ENCODE measurements at regions not wholly inside any gene's neighbourhood (a gene's known extent, or its start where the extent isn't known, plus 50 kb on each side); places are given as distances from the start of the nearest gene placed in this dataset.

- DNase-seq (ENCODE audit: low read depth) = no peak
Observed at GRCh38 chr1:80910426-80910825, 890.3 kb upstream of the ADGRL2 start.

- DNase-seq (ENCODE audit: low read depth) = no peak
Observed at GRCh38 chr1:80909172-80909784, 891.5 kb upstream of the ADGRL2 start.

GRCh38 chr1:80896781-80897356, 903.9 kb upstream of the ADGRL2 start:
- DNase-seq (ENCODE audit: low read depth) = no peak

DNA sequence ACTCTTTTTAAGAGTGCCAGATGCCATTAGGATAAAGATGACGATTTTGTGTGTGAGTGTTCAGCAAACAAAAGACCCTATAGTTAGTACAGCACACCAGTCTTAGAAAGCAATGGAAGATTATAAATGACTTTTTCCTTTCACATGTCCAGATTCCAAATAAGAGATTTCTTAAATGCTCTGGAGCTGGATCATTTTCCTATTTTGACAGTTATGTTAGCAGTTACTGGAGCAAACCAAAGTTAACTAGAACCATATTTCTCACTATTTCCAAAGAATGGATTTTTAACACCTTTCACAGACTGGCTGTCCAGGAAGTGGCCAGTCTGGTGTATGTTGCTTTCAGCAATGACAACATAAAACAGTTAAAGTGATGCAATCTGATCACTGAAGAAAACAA, 905.8 kb upstream of the ADGRL2 start:
- no peak for DNase-seq (ENCODE audit: low read depth)

DNA sequence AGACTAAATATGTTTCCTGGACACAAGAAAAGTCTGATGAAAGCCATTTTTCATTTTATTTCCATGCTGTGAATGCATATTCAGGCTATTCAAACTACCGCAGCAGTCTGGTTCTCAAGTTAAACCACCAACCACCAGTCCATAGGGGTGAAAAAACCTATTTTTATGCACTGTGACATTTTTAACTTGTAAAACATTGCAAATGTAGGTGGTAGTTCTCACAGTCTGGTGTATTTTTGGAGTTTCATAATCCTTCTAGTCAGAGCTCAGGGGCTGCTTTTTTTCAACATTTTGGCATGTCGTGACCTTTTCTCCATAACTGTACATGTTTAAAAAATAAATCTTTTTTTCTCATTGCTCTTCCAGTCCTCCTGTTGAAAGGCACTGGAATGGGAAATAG, 907.6 kb upstream of the ADGRL2 start:
- no peak for DNase-seq (ENCODE audit: low read depth)

GRCh38 chr1:80892539-80892938, 908.2 kb upstream of the ADGRL2 start:
- DNase-seq (ENCODE audit: low read depth) = no peak

DNA sequence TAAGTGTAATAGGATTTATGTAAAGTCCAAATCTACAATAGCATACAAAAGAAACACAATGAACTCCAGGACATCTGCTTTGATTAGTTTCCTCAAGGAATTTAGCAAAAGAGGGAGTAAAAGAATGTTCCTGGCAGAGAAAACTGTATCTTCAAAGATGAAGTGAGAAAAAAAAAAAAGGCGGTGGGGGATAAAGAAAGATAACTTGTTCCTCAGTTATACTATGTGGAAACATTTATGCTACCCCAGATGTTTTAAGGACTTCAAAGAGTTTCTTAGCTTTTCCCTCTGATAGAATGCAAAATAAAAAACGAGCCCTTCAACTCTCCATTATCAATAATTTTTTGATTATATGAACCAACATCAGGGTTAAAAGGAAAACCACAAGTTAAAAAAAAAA, 908.9 kb upstream of the ADGRL2 start:
- no peak for DNase-seq (ENCODE audit: low read depth)

DNA sequence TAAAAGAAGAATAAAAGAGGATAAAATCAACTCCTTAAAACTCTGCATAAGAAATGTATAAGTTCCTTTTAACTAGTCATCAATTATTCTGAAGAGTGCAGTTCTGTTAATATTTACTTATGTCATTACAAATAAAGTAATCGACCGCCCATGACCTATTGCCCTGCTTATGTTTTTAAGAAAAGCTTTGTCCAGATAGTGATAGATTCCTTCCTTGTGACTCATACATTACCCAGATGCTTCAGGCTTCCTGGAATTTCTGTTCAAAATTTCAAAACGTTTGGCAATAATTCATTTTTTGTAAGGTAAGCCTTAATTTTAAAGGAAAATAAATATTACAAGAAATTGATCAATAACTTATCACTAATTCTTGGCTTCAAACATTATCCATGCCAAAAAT, 918.2 kb upstream of the ADGRL2 start:
- DNase-seq (ENCODE audit: low read depth) = no peak

- DNase-seq (ENCODE audit: low read depth) = no peak
Observed at GRCh38 chr1:80878343-80878742, 922.4 kb upstream of the ADGRL2 start.

DNA sequence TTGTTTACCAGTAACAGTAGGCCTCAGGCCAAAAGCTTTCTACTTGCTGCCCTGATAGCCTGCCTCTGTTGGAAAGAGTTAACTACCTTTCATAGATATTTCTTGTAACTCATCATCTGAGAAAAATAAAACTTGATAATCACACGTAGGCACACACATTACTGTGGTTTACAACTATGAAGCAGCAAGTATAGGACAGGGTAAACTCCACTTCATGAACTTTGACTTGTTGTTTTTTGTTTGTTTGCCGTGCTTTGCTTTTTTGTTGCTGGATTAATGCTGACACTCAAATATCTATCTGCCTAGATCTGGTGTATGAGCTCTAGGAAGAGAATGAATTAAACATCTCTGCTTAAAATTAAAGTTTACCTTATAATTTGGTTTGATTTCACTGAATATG, 924.7 kb upstream of the ADGRL2 start:
- no peak for DNase-seq (ENCODE audit: low read depth)

DNA sequence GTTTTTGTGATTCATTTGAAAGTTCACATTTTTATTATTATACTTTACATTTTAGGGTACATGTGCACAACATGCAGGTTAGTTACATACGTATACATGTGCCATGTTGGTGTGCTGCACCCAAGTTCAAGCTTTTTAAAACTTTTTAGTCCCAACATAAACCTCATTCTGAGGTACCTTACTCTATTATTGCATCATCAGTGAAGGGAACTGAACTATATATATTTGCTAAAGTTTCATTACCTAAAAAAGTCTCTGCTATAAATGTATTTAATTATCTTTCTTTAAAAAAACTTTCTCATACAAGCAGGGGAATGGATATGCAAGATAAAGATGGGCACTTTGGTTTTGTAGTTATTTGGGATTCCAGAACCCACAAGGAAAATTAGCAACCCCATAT, 931.4 kb upstream of the ADGRL2 start:
- DNase-seq (ENCODE audit: low read depth) = no peak

- no peak for DNase-seq (ENCODE audit: low read depth)
Observed at GRCh38 chr1:80847904-80848303, 952.8 kb upstream of the ADGRL2 start.

- no peak for DNase-seq (ENCODE audit: low read depth)
Observed at GRCh38 chr1:80846966-80847365, 953.8 kb upstream of the ADGRL2 start.

DNA sequence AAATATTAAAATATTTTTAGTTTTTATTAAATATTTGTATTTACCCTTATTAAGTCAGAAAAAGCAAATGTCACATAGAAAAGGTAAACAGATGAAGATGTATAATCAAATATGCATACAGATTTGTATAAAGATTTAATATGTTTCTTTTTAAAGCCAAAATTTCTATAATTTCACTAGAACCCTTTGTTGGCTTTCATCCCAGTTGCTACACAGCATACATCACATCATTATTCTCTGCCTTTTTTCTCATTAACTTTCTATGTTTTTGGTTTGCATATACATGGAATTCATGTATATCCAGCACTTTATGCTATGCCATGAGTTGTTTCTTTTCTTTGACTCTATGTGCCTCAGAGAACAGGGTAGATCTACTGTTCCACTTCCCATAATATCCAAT, 957.9 kb upstream of the ADGRL2 start:
- no peak for DNase-seq (ENCODE audit: low read depth)

- no peak for DNase-seq (ENCODE audit: low read depth)
Observed at GRCh38 chr1:80841261-80841660, 959.5 kb upstream of the ADGRL2 start.

DNA sequence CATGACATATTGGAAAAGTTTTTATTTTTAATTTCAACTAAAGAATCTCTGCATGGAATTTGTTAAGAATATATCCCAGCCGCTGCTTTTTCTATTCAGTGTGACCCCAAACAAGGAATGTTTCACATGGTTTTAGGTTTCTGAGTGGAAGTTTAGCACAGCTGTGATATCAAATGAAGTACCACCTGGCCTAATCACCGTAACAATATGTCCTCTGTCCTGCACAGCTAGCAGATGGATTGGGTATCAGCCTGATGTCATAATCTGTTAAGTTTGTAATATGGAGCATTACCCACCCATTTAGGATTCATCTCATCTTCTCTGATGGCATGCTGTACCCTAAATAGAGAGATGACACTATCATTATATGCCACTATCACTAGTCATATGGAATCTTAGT, 963.7 kb upstream of the ADGRL2 start:
- DNase-seq (ENCODE audit: low read depth) = no peak

GRCh38 chr1:80836505-80836904, 964.2 kb upstream of the ADGRL2 start:
- DNase-seq (ENCODE audit: low read depth) = no peak

DNA sequence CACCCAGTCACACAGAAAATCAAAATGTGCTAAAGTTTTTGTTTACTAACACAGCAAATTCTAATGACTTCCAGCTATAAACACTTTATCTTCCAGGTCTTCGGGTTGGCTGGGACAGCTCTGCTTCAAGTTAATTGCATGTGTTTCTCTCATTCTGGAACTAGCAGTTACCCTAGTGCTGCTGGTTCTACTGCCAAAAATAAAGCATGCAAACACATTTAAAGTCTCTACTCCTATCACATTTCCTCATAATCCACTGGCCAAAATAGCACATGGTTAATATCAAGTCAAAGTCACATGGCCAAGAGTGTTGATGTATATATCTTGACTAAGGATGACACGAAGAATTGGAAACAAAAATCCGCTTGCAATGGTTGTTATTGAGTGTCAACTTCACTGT, 973.1 kb upstream of the ADGRL2 start:
- no peak for DNase-seq (ENCODE audit: low read depth)

GRCh38 chr1:80825067-80825466, 975.7 kb upstream of the ADGRL2 start:
- DNase-seq (ENCODE audit: low read depth) = no peak

DNA sequence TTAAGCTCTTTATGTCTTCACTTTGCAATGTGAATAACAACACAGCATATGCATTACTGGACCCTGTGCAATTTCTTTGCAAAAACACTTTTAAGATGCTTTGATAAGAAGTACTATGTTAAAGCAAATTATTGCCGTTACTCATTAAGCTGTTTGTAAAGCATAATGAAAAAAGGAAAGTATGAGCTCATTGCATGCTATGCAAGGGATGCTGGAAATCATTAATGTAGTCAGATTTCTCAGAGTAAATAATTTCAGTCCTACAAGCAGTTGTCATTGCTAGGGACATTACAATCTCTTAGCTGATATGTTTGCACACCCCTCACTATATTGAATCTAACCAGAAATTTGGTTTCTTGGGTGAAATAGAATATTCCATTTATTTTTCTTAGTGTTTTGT, 982.5 kb upstream of the ADGRL2 start:
- DNase-seq (ENCODE audit: low read depth) = no peak

- DNase-seq (ENCODE audit: low read depth) = no peak
Observed at GRCh38 chr1:80807981-80808380, 992.8 kb upstream of the ADGRL2 start.

DNA sequence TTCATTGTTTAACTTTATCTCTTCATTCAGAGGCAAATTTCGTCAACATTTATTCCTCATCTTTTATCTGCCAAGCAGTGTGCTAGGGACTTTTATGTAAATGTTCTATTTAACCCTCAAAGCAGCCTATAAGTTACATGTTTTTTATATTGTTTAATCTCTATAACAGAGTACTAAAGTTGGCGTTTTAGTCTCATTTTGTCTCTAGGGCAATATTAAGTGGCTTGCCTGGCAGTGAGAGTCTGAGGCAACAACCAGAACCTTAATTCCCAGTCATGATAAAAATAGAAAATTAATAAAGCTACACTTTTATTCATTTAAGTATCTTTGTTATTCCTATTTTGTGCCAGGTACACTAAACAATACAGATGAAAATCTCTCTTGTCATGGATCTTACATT, 994.3 kb upstream of the ADGRL2 start:
- DNase-seq (ENCODE audit: low read depth) = no peak

DNA sequence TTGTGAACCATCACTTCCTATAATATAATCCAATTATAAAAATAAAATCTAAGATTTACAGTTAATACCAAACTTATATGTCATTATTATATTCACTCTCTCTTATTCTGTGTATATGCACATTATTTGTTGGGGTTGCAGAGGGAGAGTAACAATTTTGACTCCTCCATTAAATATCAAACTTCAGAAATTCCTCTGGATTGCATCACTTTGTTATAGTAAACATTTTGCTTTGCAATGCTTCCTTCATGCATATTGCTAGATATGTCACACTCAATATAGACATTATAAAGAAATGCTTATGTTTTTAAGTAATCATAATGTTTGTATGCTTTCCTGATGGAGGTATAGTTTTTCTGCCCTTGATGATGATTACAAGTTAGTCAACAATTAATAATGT, 999.0 kb upstream of the ADGRL2 start:
- no peak for DNase-seq (ENCODE audit: low read depth)

- no peak for DNase-seq (ENCODE audit: low read depth)
Observed at GRCh38 chr1:80799457-80799856, 1001.3 kb upstream of the ADGRL2 start.

- no peak for DNase-seq (ENCODE audit: low read depth)
Observed at GRCh38 chr1:80779275-80779674, 1021.5 kb upstream of the ADGRL2 start.

Data from activated T-cell treated with anti-CD3 and anti-CD28 coated beads for 48 hours (primary cell).